IMR-90 (cell line): ENCODE measurements at regions not wholly inside any gene's neighbourhood (a gene's known extent, or its start where the extent isn't known, plus 50 kb on each side); places are given as distances from the start of the nearest gene placed in this dataset.

Source experiments
- BHLHE40 ChIP-seq: fragments of 150-350 bp; IDR thresholded peaks from 2 replicates; pipeline ENCODE4 v1.6.1; 2016; ENCODE audit warnings: mild to moderate bottlenecking, low read depth, low read length
- CTCF ChIP-seq: conservative IDR thresholded peaks from 2 replicates; pipeline ENCODE4 v1.5.1; 2012; ENCODE audit warnings: mild to moderate bottlenecking, low read depth, low read length, improper control_type of control experiment
- POLR2A ChIP-seq: IDR thresholded peaks from 2 replicates; pipeline ENCODE4 v1.6.1; 2012; ENCODE audit warnings: mild to moderate bottlenecking, low read depth, low read length
- SMC3 ChIP-seq: fragments of 150-350 bp; IDR thresholded peaks from 2 replicates; pipeline ENCODE4 v1.6.1; 2016; ENCODE audit warnings: low read depth, mild to moderate bottlenecking, antibody characterized with exemption, low read length, moderate library complexity

- TF ChIP-seq CTCF (no peak), POLR2A (no peak), BHLHE40 (no peak), SMC3 (no peak)
These were observed 1305.3 kb upstream of the LRRTM3 start for GRCh38 chr10:65620404-65621048.
